HFFc6 (cell line): ENCODE measurements at regions not wholly inside any gene's neighbourhood (a gene's known extent, or its start where the extent isn't known, plus 50 kb on each side); places are given as distances from the start of the nearest gene placed in this dataset.

Experiments
- DNase-seq: peaks from one replicate; pipeline ENCODE4 v3.0.0-alpha.2; 2018
- H3K27ac Mint-ChIP-seq: 2 replicates; pipeline ENCODE4 v1.8.0; 2020; ENCODE audit warnings: mild to moderate bottlenecking, mixed read lengths
- H3K27me3 Mint-ChIP-seq: 2 replicates; pipeline ENCODE4 v1.8.0; 2021; ENCODE audit warnings: mild to moderate bottlenecking, moderate library complexity, mixed read lengths; ENCODE audit not compliant: insufficient read depth
- H3K36me3 Mint-ChIP-seq: 2 replicates; pipeline ENCODE4 v1.8.0; 2021; ENCODE audit warnings: low read depth, mixed read lengths
- H3K4me1 Mint-ChIP-seq: 2 replicates; pipeline ENCODE4 v1.8.0; 2020; ENCODE audit warnings: low read depth, mixed read lengths
- H3K4me3 Mint-ChIP-seq: 2 replicates; pipeline ENCODE4 v1.8.0; 2020; ENCODE audit warnings: mild to moderate bottlenecking, moderate library complexity, mixed read lengths
- H3K9me3 Mint-ChIP-seq: 2 replicates; pipeline ENCODE4 v1.8.0; 2020; ENCODE audit warnings: mild to moderate bottlenecking, mixed read lengths
- TF ChIP-seq, protein P1 (sequence below): fragments of 200-600 bp; sonication (generic); IDR thresholded peaks from 2 replicates; pipeline ENCODE4 v1.5.0; 2021; ENCODE audit warnings: antibody characterized with exemption, mild to moderate bottlenecking

DNA sequence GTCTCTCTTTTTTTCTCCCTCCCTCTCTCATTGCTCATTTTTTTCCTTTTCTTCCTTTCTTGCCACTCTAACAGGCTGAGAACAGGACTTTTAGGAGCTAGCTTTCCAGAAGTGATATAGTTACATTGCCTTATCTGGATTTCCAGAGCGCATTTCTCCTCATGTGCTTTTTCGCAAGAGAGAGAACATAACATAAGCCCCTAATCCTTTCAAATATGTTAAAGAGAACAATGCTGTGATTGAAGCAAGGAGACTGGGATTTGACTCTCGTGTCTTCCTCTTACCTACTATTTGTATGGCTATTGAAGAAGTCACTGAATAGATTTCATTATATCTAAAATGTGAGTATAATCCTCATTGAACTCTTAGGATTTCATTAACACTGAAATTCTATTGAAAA is 101.2 kb upstream of the PRPS1L1 start:
- H3K4me1 Mint-ChIP-seq: no peaks in the 10 kb centered on the region
- H3K27ac Mint-ChIP-seq: no peak overlapping the region
- DNase-seq: no peak
- H3K36me3 Mint-ChIP-seq: no peaks in the 10 kb centered on the region
- TF ChIP-seq, protein P1, sequence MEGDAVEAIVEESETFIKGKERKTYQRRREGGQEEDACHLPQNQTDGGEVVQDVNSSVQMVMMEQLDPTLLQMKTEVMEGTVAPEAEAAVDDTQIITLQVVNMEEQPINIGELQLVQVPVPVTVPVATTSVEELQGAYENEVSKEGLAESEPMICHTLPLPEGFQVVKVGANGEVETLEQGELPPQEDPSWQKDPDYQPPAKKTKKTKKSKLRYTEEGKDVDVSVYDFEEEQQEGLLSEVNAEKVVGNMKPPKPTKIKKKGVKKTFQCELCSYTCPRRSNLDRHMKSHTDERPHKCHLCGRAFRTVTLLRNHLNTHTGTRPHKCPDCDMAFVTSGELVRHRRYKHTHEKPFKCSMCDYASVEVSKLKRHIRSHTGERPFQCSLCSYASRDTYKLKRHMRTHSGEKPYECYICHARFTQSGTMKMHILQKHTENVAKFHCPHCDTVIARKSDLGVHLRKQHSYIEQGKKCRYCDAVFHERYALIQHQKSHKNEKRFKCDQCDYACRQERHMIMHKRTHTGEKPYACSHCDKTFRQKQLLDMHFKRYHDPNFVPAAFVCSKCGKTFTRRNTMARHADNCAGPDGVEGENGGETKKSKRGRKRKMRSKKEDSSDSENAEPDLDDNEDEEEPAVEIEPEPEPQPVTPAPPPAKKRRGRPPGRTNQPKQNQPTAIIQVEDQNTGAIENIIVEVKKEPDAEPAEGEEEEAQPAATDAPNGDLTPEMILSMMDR: no peak
- no peak overlapping the region for H3K4me3 Mint-ChIP-seq
- no peaks in the 10 kb centered on the region for H3K9me3 Mint-ChIP-seq
- peaks cover 2% of the 10 kb centered on the region; the same call in 1 of the 2 replicates for H3K27me3 Mint-ChIP-seq

DNA sequence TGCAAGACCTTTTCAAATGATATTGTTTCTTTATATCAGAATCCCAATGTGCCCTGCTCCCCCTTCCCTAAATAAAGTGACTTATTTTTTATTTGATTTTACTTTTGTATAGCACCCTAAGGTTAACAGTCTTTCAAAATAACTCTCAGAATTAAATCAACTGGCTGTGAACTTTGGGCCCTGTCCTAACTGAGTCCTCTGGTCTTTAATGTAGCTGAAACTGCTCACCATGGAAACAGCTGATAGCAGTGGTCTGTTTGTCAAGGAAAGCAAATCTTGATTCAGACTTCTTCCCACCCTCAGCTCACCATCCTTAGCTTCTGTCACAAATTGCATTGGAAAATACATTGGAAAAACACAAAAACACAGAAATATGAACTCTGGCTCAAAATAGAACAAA is 105.2 kb upstream of the PRPS1L1 start:
- Mint-ChIP-seq H3K27me3 (no peaks in the 10 kb centered on the region; the same call in 1 of the 2 replicates), H3K9me3 (no peaks in the 10 kb centered on the region), H3K4me1 (no peaks in the 10 kb centered on the region), H3K36me3 (no peaks in the 10 kb centered on the region), H3K27ac (no peak overlapping the region), H3K4me3 (no peak overlapping the region)
- no peak for DNase-seq
- TF ChIP-seq, protein P1: no peak

DNA sequence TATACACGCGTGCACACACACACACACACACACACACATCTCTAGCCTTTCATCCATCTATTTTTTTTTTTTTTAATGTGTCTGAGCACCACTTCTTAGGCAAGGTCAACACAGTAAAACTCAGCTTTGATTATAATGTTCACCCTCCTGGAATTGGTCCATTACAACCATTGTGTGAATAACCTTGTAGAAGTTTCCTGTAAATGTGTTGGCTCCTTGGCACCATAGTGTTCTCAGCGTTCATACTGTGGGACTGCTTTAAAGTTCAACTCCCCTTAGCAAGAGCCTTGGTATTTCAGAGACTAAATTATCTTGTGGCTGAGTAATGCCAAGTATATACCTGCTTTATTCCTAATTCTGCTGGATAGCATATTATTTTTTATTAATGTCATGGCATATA is 106.3 kb upstream of the PRPS1L1 start:
- H3K27ac Mint-ChIP-seq: no peak overlapping the region
- H3K4me3 Mint-ChIP-seq: no peak overlapping the region
- no peaks in the 10 kb centered on the region for H3K9me3 Mint-ChIP-seq
- H3K36me3 Mint-ChIP-seq: no peaks in the 10 kb centered on the region
- H3K27me3 Mint-ChIP-seq: peaks cover 8% of the 10 kb centered on the region
- H3K4me1 Mint-ChIP-seq: no peaks in the 10 kb centered on the region
- TF ChIP-seq, protein P1: no peak
- DNase-seq: no peak

DNA sequence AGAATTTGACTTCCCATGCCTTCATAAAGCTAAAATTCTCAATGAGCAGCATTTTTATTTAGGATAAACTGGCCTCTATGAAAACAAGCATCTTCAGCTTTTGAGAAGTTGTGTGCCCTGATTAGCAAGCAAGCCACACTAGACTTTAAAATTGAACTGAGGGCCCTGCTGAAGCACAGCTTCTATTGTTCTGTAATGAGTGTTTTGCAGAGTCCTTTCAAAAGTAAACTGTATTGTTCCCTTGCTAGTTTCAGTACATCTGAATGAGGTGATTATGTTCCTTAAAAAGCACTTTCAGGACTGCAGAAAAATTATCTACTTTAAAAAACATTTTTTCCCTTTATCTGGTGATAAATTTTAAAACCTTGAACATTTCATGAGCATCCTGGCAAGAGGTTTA is 113.3 kb upstream of the PRPS1L1 start:
- TF ChIP-seq, protein P1: no peak
- no peaks in the 10 kb centered on the region for H3K36me3 Mint-ChIP-seq
- no peak for DNase-seq

DNA sequence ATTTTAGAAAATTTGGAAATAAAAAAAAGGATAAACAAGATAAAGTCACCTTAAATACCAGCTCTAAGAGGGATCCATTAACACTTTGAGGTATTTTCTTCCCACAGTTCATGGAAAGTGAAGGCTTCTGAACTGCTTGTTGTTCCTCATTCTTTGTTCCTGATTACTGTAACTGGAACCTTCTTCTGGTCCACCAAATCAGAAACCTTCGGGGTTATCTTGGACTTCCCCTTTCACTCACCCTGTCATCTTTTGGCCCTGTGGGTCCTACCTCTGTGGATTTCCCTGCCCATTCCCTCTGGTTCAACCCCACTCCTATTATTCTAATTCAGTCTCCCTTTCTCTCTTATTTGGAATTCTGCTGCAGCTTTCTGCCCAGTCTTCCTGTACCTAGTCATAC is 116.5 kb upstream of the PRPS1L1 start:
- H3K4me1 Mint-ChIP-seq: no peaks in the 10 kb centered on the region
- H3K36me3 Mint-ChIP-seq: no peaks in the 10 kb centered on the region
- H3K27me3 Mint-ChIP-seq: peaks cover 10% of the 10 kb centered on the region
- H3K4me3 Mint-ChIP-seq: no peak overlapping the region
- DNase-seq: no peak
- H3K9me3 Mint-ChIP-seq: no peaks in the 10 kb centered on the region
- TF ChIP-seq, protein P1: no peak
- no peak overlapping the region for H3K27ac Mint-ChIP-seq

More for the DNA sequence above, 113.3 kb upstream of the PRPS1L1 start:
- Mint-ChIP-seq H3K4me1 (no peaks in the 10 kb centered on the region), H3K9me3 (no peaks in the 10 kb centered on the region), H3K27ac (no peak overlapping the region), H3K4me3 (no peak overlapping the region), H3K27me3 (peaks cover 13% of the 10 kb centered on the region)

DNA sequence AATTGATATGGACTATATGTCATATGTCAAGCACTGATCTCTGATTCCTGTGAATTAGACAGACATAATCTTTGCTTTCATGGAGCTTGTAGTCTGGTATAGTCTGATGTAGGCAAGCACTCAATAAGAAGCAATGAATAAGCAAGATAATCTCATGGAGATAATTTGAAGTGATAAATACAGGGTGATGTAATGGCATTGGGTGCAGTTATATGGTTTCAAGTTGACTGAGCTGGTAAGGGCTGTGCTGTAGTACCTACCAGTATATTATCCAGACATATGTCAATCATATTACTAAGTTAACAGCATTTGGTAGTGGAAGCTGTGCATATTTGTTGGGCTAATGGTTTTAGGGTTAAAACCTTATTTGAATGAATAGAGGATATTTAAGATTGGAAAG is 117.5 kb upstream of the PRPS1L1 start:
- TF ChIP-seq, protein P1: no peak
- Mint-ChIP-seq H3K9me3 (no peaks in the 10 kb centered on the region), H3K4me3 (no peak overlapping the region), H3K27ac (no peak overlapping the region), H3K36me3 (no peaks in the 10 kb centered on the region), H3K27me3 (peaks cover 10% of the 10 kb centered on the region), H3K4me1 (no peaks in the 10 kb centered on the region)
- DNase-seq: no peak
